Stimulated activated naive B cell treated with anti-CD40 and anti-IgM and Interleukin-4, amounts not matched to agents 10 μg/mL and 1 μg/mL and 100 μg/mL, for 72 hours (primary cell): ENCODE measurements at regions not wholly inside any gene's neighbourhood (a gene's known extent, or its start where the extent isn't known, plus 50 kb on each side); places are given as distances from the start of the nearest gene placed in this dataset.
"Not testable (repeated sequence)": the region's sequence is repeated elsewhere in the genome, so short reads cannot be mapped to it uniquely, and the experiment has no call there.

Experiments used
- ATAC-seq, 2 donors: fragments of 150-1000 bp; cut with Tn5 transposase; replicated peaks; 2 replicates each; pipeline ENCODE4 v1.10.0; 2021; ENCODE audit warnings: moderate library complexity in 1 of 2
- DNase-seq: peaks from one replicate; pipeline ENCODE4 v3.0.0; 2021
- H3K27ac Mint-ChIP-seq: one replicate; pipeline ENCODE4 v1.8.0; 2022; ENCODE audit warnings: mild to moderate bottlenecking, mixed read lengths
- H3K27me3 Mint-ChIP-seq, 2 donors: one replicate each; pipeline ENCODE4 v1.8.0; 2022; ENCODE audit warnings: mixed read lengths in 2 of 2
- H3K36me3 Mint-ChIP-seq, 2 donors: one replicate each; pipeline ENCODE4 v1.8.0; 2022; ENCODE audit warnings: mixed read lengths in 2 of 2, mild to moderate bottlenecking in 1 of 2
- H3K4me1 Mint-ChIP-seq, 2 donors: one replicate each; pipeline ENCODE4 v1.8.0; 2022; ENCODE audit warnings: mixed read lengths in 2 of 2, mild to moderate bottlenecking in 1 of 2
- H3K4me3 Mint-ChIP-seq, 2 donors: one replicate each; pipeline ENCODE4 v1.8.0; 2022; ENCODE audit warnings: mild to moderate bottlenecking in 2 of 2, mixed read lengths in 2 of 2, moderate library complexity in 1 of 2
- H3K9me3 Mint-ChIP-seq, 2 donors: one replicate each; pipeline ENCODE4 v1.8.0; 2022; ENCODE audit warnings: mixed read lengths in 2 of 2, mild to moderate bottlenecking in 1 of 2

DNA sequence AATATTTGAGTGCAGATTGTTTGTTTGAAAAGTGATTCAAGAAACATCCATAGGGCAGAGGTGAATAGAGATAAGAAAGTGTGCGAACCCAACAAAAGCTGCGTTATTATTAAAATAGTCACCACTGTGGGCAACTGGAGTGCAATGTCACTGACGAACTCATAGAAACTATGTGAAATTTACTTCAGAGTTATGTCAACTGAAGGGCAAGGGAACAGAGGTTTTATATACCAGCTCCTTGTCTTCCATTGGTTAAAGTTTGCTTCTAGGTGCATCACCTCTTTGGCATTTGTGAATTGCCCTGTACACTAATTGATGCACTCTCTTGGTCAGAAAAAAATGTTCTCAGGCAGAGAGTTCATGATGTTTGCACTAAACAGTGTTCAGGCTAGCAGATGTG lies 110.5 kb upstream of the NYAP2 start:
- H3K27ac Mint-ChIP-seq, result no peak overlapping the region
- H3K27me3 Mint-ChIP-seq, result peaks cover 15 to 16% of the 10 kb centered on the region in 2 donors
- H3K4me3 Mint-ChIP-seq, result no peak overlapping the region
- no peaks in the 10 kb centered on the region for H3K4me1 Mint-ChIP-seq
- peaks cover 2 to 3% of the 10 kb centered on the region in 2 donors for H3K9me3 Mint-ChIP-seq
- ATAC-seq (no peak), DNase-seq (no peak)
- no peaks in the 10 kb centered on the region for H3K36me3 Mint-ChIP-seq

- DNase-seq (no peak), ATAC-seq (peak in 1 of 2 donors; percentile 54)
- Mint-ChIP-seq H3K4me1 (peaks cover 0 to 2% of the 10 kb centered on the region in 2 donors), H3K27ac (no peak overlapping the region), H3K27me3 (peaks cover 8 to 22% of the 10 kb centered on the region in 2 donors), H3K36me3 (no peaks in the 10 kb centered on the region), H3K9me3 (peaks cover 0 to 2% of the 10 kb centered on the region in 2 donors), H3K4me3 (no peak overlapping the region)
Observed at GRCh38 chr2:225282858-225283710, 116.4 kb upstream of the NYAP2 start.

GRCh38 chr2:225276207-225276606 lies 123.3 kb upstream of the NYAP2 start:
- no peak overlapping the region for H3K27ac Mint-ChIP-seq
- peak; percentile 91 to 92 for ATAC-seq

DNA sequence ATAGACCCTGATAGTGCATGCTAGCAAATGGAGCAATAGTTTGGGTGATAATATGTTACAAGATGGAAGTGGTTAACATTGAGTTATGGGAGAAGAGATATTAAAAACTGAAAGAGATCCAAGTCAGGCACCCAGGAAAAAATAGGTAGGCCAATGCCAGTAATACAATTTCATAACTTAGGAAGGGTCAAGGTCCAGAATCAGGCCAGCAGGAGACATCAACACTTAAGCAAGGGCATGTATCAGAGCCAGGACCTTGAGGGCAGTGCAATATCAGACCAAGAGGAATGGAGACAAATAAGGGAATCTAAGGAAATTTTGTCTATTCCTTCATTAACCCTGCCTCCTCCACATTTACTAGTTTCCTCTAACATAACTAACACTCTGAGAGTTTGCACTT lies 124.1 kb upstream of the NYAP2 start:
- peaks cover 11 to 15% of the 10 kb centered on the region in 2 donors for H3K4me1 Mint-ChIP-seq
- DNase-seq, result no peak
- H3K27ac Mint-ChIP-seq, result no peak overlapping the region
- no peak overlapping the region for H3K4me3 Mint-ChIP-seq
- peaks cover 4 to 12% of the 10 kb centered on the region in 2 donors for H3K9me3 Mint-ChIP-seq
- peaks cover 0 to 9% of the 10 kb centered on the region in 2 donors for H3K27me3 Mint-ChIP-seq
- ATAC-seq, result no peak
- H3K36me3 Mint-ChIP-seq, result peaks cover 0 to 3% of the 10 kb centered on the region in 2 donors

More at GRCh38 chr2:225276207-225276606, 123.3 kb upstream of the NYAP2 start:
- Mint-ChIP-seq H3K4me1 (peaks cover 7 to 9% of the 10 kb centered on the region in 2 donors), H3K4me3 (no peak overlapping the region), H3K9me3 (peaks cover 4 to 12% of the 10 kb centered on the region in 2 donors), H3K36me3 (peaks cover 0 to 3% of the 10 kb centered on the region in 2 donors), H3K27me3 (peaks cover 0 to 13% of the 10 kb centered on the region in 2 donors)
- peak; percentile 6 for DNase-seq

DNA sequence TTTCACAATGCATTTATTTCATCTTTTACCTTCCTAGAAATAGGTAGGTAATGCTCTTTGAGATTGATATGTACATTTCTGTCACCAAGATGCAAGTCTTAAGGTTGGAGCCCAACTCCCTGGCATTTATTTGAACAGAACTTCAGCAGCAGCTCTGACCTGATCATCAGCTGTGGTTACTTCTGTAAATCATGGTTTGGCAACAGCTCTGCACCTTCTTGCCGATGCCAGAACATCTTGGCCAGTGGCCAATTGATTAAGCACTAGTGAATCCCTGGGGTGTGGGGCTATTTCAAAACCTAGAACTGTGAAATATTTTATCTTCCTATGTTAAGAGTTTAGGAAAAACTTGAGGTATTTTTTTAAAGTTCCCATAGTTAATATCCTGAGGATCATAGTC lies 124.8 kb upstream of the NYAP2 start:
- peaks cover 14 to 20% of the 10 kb centered on the region in 2 donors for H3K4me1 Mint-ChIP-seq
- ATAC-seq, result no peak
- no peak for DNase-seq
- H3K4me3 Mint-ChIP-seq, result no peak overlapping the region
- H3K36me3 Mint-ChIP-seq, result peaks cover 0 to 3% of the 10 kb centered on the region in 2 donors
- H3K9me3 Mint-ChIP-seq, result peaks cover 3 to 12% of the 10 kb centered on the region in 2 donors
- no peak overlapping the region for H3K27ac Mint-ChIP-seq
- peaks cover 0 to 2% of the 10 kb centered on the region in 2 donors for H3K27me3 Mint-ChIP-seq

GRCh38 chr2:225272173-225272572 lies 127.3 kb upstream of the NYAP2 start:
- no peak for DNase-seq
- Mint-ChIP-seq H3K36me3 (no peaks in the 10 kb centered on the region), H3K4me3 (no peak overlapping the region), H3K4me1 (peaks cover 14 to 20% of the 10 kb centered on the region in 2 donors), H3K27ac (no peak overlapping the region), H3K27me3 (no peaks in the 10 kb centered on the region), H3K9me3 (peaks cover 0 to 5% of the 10 kb centered on the region in 2 donors)
- no peak for ATAC-seq

GRCh38 chr2:225270861-225271260 lies 128.6 kb upstream of the NYAP2 start:
- peaks cover 10 to 13% of the 10 kb centered on the region in 2 donors for H3K4me1 Mint-ChIP-seq
- ATAC-seq (peak; percentile 100), DNase-seq (peak; percentile 61)
- H3K36me3 Mint-ChIP-seq, result no peaks in the 10 kb centered on the region
- no peaks in the 10 kb centered on the region for H3K27me3 Mint-ChIP-seq
- peaks cover 0 to 4% of the 10 kb centered on the region in 2 donors for H3K9me3 Mint-ChIP-seq
- H3K27ac Mint-ChIP-seq, result peak overlapping the region; percentile 60
- no peak overlapping the region for H3K4me3 Mint-ChIP-seq

DNA sequence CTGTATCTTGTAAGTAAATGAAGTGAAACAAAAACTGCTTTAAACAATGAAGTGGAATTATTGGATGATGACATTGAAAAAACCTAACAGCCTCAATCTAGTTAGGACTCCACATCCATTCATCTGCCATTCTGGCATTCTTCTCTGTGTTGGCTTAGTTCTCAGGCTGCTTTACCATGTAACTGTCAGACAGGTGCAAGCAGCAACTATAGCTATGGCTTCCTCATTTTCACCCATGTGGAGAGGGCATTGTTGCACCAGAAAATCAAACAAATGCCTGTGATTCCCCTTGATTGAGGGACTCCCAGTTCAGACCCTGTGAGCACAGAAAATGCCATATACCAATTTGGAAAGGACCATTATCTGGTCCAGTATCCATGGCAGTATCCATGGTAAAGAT lies 129.5 kb upstream of the NYAP2 start:
- peak in 1 of 2 donors; percentile 37 for ATAC-seq
- H3K27me3 Mint-ChIP-seq, result no peaks in the 10 kb centered on the region
- H3K4me3 Mint-ChIP-seq, result no peak overlapping the region
- no peak for DNase-seq
- H3K9me3 Mint-ChIP-seq, result no peaks in the 10 kb centered on the region
- no peaks in the 10 kb centered on the region for H3K36me3 Mint-ChIP-seq
- no peak overlapping the region for H3K27ac Mint-ChIP-seq
- peaks cover 8 to 13% of the 10 kb centered on the region in 2 donors for H3K4me1 Mint-ChIP-seq

DNA sequence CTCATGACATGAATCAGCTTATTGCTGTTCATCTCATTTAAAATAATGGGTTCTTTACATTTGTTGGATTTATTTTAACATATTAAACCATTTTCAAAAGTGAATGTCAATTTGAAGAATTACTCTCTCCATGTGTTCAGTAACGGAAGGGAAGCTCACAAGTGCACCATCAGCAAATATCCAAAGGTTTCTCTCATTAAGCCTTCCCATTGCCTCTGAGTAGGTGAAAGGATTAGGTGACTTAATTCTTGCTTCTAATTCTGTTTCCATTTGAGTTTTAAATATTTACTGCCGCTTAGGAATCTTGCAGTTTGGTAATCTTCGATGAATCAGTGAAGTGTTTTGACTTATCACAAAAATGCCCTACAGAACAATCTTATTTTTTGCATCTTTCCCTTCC lies 145.1 kb upstream of the NYAP2 start:
- Mint-ChIP-seq H3K4me1 (no peaks in the 10 kb centered on the region), H3K9me3 (peaks cover 5 to 6% of the 10 kb centered on the region in 2 donors), H3K36me3 (no peaks in the 10 kb centered on the region), H3K4me3 (no peak overlapping the region), H3K27ac (no peak overlapping the region), H3K27me3 (peaks cover 0 to 25% of the 10 kb centered on the region in 2 donors)
- DNase-seq (no peak), ATAC-seq (no peak)

DNA sequence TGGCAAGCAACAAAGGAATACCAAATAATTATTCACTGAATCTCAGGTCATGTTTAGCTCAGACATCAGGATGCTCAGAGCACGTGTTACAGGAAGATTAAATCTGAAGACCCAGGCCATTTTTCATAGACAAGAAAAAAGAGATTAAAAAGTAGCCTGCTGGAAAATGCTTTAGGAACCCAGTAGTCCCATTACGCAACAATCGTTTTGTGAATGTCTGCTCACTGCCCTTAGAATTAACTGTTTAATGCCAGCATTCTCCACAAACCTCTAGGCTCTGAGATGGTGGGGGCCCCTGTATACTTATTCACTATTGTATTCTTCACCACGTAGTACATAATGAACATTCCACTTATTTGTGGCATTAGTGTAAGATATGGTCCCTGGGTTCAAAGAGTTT lies 154.6 kb upstream of the NYAP2 start:
- Mint-ChIP-seq H3K4me1 (no peaks in the 10 kb centered on the region), H3K27me3 (peaks cover 5 to 6% of the 10 kb centered on the region in 2 donors), H3K4me3 (no peak overlapping the region), H3K9me3 (no peaks in the 10 kb centered on the region), H3K27ac (no peak overlapping the region), H3K36me3 (no peaks in the 10 kb centered on the region)
- DNase-seq (no peak), ATAC-seq (no peak)

DNA sequence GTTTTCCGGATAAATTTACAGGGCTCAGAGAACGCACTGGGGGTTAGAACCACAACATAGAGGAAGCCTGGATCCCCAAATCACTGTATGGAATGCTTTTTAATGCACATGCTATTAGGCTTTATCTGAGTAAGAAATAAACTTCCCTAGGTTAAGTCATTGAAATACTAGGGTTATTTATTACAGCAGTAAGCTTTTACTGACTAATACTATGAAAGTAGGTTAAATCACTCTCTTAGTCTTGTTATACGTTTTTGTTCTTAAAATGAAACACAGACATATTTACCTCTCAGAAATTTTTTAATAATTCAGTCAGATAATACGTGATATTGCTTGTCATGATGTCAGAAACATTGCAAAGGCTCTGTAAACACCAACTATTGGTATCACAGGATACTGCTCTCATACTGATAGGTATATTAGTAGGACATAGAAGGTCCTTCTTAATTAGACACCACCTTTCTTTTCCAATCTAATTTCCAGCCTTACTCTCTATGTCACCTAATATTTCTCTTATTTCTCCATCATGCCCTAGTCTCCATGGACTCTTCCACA lies 162.7 kb upstream of the NYAP2 start:
- H3K4me3 Mint-ChIP-seq, result no peak overlapping the region
- no peaks in the 10 kb centered on the region for H3K36me3 Mint-ChIP-seq

DNA sequence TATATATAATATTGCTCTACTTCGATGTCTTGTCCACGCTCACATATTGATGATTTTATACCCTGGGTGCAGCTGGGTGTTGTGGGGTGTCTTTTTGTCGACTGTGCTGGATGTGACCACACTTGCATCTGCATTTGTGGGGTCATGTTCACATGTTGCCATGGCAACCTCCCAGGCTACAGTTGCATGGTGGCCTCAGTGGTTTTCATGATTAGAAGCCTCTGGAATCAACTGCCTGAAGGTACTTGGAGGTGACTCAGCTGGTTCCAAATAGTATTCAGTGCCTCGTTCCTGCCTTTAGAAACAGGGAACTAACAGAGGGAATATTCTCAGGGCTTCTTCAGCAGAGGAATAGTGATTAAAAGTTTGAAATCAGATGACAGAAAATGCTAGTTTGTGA lies 166.3 kb upstream of the NYAP2 start:
- H3K4me1 Mint-ChIP-seq, result no peaks in the 10 kb centered on the region
- no peak for ATAC-seq
- DNase-seq, result no peak
- H3K27me3 Mint-ChIP-seq, result no peaks in the 10 kb centered on the region
- H3K9me3 Mint-ChIP-seq, result no peaks in the 10 kb centered on the region
- no peaks in the 10 kb centered on the region for H3K36me3 Mint-ChIP-seq
- H3K4me3 Mint-ChIP-seq, result no peak overlapping the region
- H3K27ac Mint-ChIP-seq, result no peak overlapping the region

More for the DNA sequence above, 162.7 kb upstream of the NYAP2 start:
- no peaks in the 10 kb centered on the region for H3K9me3 Mint-ChIP-seq
- no peak for DNase-seq
- no peak for ATAC-seq
- H3K27me3 Mint-ChIP-seq, result no peaks in the 10 kb centered on the region
- H3K4me1 Mint-ChIP-seq, result no peaks in the 10 kb centered on the region
- no peak overlapping the region for H3K27ac Mint-ChIP-seq

- Mint-ChIP-seq H3K27me3 (no peaks in the 10 kb centered on the region), H3K4me1 (no peaks in the 10 kb centered on the region), H3K4me3 (no peak overlapping the region), H3K9me3 (no peaks in the 10 kb centered on the region), H3K27ac (no peak overlapping the region), H3K36me3 (no peaks in the 10 kb centered on the region)
- no peak for DNase-seq
- ATAC-seq, result no peak
Observed at GRCh38 chr2:225231900-225232299, 167.6 kb upstream of the NYAP2 start.

DNA sequence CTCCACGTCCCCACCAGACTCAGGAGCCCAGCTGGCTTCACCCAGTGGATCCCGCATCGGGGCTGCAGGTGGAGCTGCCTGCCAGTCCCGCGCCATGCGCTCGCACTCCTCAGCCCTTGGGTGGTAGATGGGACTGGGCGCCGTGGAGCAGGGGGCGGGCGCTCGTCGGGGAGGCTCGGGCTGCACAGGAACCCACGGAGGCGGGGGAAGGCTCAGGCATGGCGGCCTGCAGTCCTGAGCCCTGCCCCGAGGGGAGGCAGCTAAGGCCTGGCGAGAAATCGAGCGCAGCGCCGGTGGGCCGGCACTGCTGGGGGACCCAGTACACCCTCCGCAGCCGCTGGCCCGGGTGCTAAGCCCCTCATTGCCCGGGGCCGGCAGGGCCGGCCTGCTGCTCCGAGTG lies 170.2 kb upstream of the NYAP2 start:
- not testable (repeated sequence) for H3K9me3 Mint-ChIP-seq, DNase-seq, H3K4me1 Mint-ChIP-seq, H3K4me3 Mint-ChIP-seq, H3K36me3 Mint-ChIP-seq, H3K27ac Mint-ChIP-seq, ATAC-seq, H3K27me3 Mint-ChIP-seq

DNA sequence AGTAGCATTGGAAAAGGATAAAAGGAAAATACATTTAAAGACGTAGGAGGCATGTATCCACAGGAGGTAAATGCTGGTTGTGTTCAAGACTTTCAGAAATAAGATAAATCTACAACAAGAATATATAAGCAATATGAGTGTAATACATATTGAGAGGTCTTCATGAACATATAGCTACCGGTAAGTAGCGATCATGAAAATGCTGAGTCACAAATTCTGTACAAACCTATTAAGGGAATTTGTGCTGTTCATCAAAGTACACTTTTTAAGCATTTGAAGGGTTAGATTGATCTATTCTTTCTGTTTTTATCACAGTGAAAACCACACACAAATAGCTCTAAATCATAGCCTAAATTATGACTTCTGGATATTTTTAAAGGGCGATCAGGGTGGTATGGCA lies 173.1 kb upstream of the NYAP2 start:
- ATAC-seq (no peak), DNase-seq (no peak)
- Mint-ChIP-seq H3K4me3 (no peak overlapping the region), H3K4me1 (no peaks in the 10 kb centered on the region), H3K27ac (no peak overlapping the region), H3K27me3 (peaks cover 0 to 12% of the 10 kb centered on the region in 2 donors), H3K9me3 (no peaks in the 10 kb centered on the region), H3K36me3 (no peaks in the 10 kb centered on the region)
